GM12878 (cell line): ENCODE measurements at regions not wholly inside any gene's neighbourhood (a gene's known extent, or its start where the extent isn't known, plus 50 kb on each side); places are given as distances from the start of the nearest gene placed in this dataset.

Experiments
- ATAC-seq: fragments of 200-7000 bp; cut with Tn5 transposase; 3 replicates; pipeline ENCODE4 v1.9.1; 2020; ENCODE audit warnings: mild to moderate bottlenecking, moderate library complexity
- BruUV-seq: library from RNA; stranded (reverse); fragments of 400-500 nt; replicated peaks from 2 replicates; lab custom pipeline; 2021; lab: Mats Ljungman, UMichigan
- CTCF ChIA-PET: fragments of 300-600 bp; sonication (Branson Sonifier 250); formaldehyde crosslinking; extraction: SDS; loops from one replicate; lab custom pipeline; 2021; ENCODE audit warnings: inconsistent platforms; lab: Yijun Ruan, JAX
- POLR2A ChIA-PET: fragments of 350-600 bp; formaldehyde crosslinking; extraction: SDS; loops from one replicate; lab custom pipeline; 2021; ENCODE audit warnings: inconsistent platforms; lab: Charles Lee
- RAD21 ChIA-PET: fragments of 300-600 bp; sonication (Branson Sonifier 250); formaldehyde crosslinking; loops from one replicate; lab custom pipeline; 2023; ENCODE audit warnings: antibody characterized with exemption; ENCODE audit not compliant: unreplicated experiment; lab: Charles Lee
- SMC1A ChIA-PET: fragments of 300-600 bp; sonication (Branson Sonifier 250); formaldehyde crosslinking; loops from one replicate; lab custom pipeline; 2023; ENCODE audit not compliant: unreplicated experiment, uncharacterized antibody; lab: Charles Lee
- DNase-seq: peaks from one replicate; pipeline ENCODE4 v3.0.0-alpha.2; 2011; ENCODE audit warnings: low read depth, low spot score
- FAIRE-seq: peaks from 3 replicates; lab custom pipeline; 2011; peaks lifted over from hg19 to GRCh38; lab: Jason Lieb, UNC
- H2AFZ ChIP-seq: 2 replicates; pipeline ENCODE4 v1.6.0; 2011; ENCODE audit warnings: low read depth, low read length, control low read depth; ENCODE audit not compliant: control insufficient read depth
- H3K27ac ChIP-seq: 2 replicates; pipeline ENCODE4 v1.5.1; 2011; ENCODE audit warnings: control low read depth; ENCODE audit not compliant: control insufficient read depth, insufficient read depth
- H3K27me3 ChIP-seq, 2 experiments: replicated peaks in 1 of 2; 2 replicates each; pipeline versions ENCODE4 v1.6.0 to v1.6.1; 2011; ENCODE audit warnings: low read length in 1 of 2; ENCODE audit not compliant: control insufficient read depth in 2 of 2, insufficient read depth in 2 of 2
- H3K36me3 ChIP-seq, 2 experiments: 2 replicates each; pipeline ENCODE4 v1.5.1; 2011; ENCODE audit warnings: low read length in 1 of 2; ENCODE audit not compliant: control insufficient read depth in 2 of 2, insufficient read depth in 2 of 2
- H3K4me1 ChIP-seq: 2 replicates; pipeline ENCODE4 v1.6.1; 2011; ENCODE audit warnings: mild to moderate bottlenecking, low read length, moderate library complexity, mixed read lengths; ENCODE audit not compliant: control insufficient read depth, insufficient read depth
- H3K4me2 ChIP-seq: 2 replicates; pipeline ENCODE4 v1.6.0; 2011; ENCODE audit warnings: control low read depth; ENCODE audit not compliant: control insufficient read depth, insufficient read depth
- H3K4me3 ChIP-seq: fragments of 200-600 bp; sonication (generic); 2 replicates; pipeline ENCODE4 v1.5.1; 2016
- H3K79me2 ChIP-seq: 2 replicates; pipeline ENCODE4 v1.6.0; 2011; ENCODE audit warnings: low read length; ENCODE audit not compliant: control insufficient read depth, insufficient read depth
- H3K9ac ChIP-seq: 2 replicates; pipeline ENCODE4 v1.8.0; 2011; ENCODE audit warnings: low read length, control low read depth, mixed read lengths; ENCODE audit not compliant: control insufficient read depth, insufficient read depth
- H3K9me3 ChIP-seq: replicated peaks from 3 replicates; pipeline ENCODE4 v1.5.1; 2011; ENCODE audit warnings: mild to moderate bottlenecking, low read length; ENCODE audit not compliant: control insufficient read depth, insufficient read depth
- H4K20me1 ChIP-seq: 2 replicates; pipeline ENCODE4 v1.6.0; 2011; ENCODE audit not compliant: control insufficient read depth, insufficient read depth
- ZNF384 ChIP-seq: IDR thresholded peaks from 2 replicates; pipeline ENCODE4 v1.6.1; 2012; ENCODE audit warnings: low read depth, mild to moderate bottlenecking, low read length, improper control_type of control experiment, borderline replicate concordance
- WGBS: methylation state at CpG from one replicate; pipeline ENCODE4 v1.1.6; 2016; ENCODE audit warnings: low lambda C conversion rate; ENCODE audit not compliant: insufficient replicate concordance, insufficient coverage; ENCODE audit errors: missing lambda C conversion rate; 5-methylcytosine and 5-hydroxymethylcytosine counted together
- in situ Hi-C: fragments of 300-500 bp; cut with MboI; formaldehyde crosslinking; loops from 9 replicates; pipeline ENCODE4 v1.14.3; 2018; ENCODE audit warnings: mixed read lengths
- intact Hi-C: fragments of 100-400 bp; cut with micrococcal nuclease; formaldehyde crosslinking; loops from one replicate; pipeline ENCODE4 v1.14.2; 2022; ENCODE audit not compliant: unreplicated experiment
- TF ChIP-seq, protein P1 (sequence below): fragments of 450-650 bp; IDR thresholded peaks from 2 replicates; pipeline ENCODE4 v1.6.1; 2016; ENCODE audit warnings: mild to moderate bottlenecking, moderate library complexity, borderline replicate concordance

DNA sequence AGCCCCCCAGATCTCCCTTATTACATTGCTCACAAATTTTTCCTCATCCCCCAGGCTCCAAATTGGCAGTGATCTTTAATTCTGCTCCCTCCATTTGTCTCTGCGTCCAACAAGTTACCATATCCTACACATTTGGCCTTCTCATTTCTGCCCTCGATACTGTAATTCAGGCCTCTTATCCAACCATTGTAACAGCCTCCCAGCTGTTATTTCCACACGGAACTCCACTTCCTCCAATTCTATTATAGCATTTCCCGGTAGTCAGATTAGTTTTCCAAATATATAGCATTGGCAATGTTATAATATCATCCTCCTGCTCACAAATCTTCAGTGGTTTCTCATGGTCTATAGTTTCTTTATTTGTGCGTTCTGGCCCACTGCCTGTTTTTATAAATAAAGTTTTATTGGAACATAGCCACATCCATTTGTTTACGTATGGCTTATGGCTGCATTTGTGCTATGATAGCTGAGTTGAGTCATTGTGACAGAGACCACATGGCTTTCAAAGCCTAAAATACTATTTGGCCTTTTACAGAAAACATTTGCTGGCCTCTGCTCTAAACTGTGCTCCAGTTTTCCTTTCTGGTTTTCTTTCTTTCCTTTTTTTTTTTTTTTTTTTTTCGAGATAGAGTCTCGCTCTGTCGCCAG, 126.5 kb upstream of the ZNF438 start:
- no peak overlapping the region for H3K4me2 ChIP-seq
- no peak for TF ChIP-seq ZNF384
- TF ChIP-seq, protein P1, sequence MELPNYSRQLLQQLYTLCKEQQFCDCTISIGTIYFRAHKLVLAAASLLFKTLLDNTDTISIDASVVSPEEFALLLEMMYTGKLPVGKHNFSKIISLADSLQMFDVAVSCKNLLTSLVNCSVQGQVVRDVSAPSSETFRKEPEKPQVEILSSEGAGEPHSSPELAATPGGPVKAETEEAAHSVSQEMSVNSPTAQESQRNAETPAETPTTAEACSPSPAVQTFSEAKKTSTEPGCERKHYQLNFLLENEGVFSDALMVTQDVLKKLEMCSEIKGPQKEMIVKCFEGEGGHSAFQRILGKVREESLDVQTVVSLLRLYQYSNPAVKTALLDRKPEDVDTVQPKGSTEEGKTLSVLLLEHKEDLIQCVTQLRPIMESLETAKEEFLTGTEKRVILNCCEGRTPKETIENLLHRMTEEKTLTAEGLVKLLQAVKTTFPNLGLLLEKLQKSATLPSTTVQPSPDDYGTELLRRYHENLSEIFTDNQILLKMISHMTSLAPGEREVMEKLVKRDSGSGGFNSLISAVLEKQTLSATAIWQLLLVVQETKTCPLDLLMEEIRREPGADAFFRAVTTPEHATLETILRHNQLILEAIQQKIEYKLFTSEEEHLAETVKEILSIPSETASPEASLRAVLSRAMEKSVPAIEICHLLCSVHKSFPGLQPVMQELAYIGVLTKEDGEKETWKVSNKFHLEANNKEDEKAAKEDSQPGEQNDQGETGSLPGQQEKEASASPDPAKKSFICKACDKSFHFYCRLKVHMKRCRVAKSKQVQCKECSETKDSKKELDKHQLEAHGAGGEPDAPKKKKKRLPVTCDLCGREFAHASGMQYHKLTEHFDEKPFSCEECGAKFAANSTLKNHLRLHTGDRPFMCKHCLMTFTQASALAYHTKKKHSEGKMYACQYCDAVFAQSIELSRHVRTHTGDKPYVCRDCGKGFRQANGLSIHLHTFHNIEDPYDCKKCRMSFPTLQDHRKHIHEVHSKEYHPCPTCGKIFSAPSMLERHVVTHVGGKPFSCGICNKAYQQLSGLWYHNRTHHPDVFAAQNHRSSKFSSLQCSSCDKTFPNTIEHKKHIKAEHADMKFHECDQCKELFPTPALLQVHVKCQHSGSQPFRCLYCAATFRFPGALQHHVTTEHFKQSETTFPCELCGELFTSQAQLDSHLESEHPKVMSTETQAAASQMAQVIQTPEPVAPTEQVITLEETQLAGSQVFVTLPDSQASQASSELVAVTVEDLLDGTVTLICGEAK = peak; percentile 64
- no peaks in the 10 kb centered on the region for H4K20me1 ChIP-seq
- H3K79me2 ChIP-seq = no peaks in the 10 kb centered on the region
- H3K27ac ChIP-seq = no peak overlapping the region
- H3K4me3 ChIP-seq = no peak overlapping the region
- H3K9ac ChIP-seq = no peak overlapping the region
- CTCF ChIA-PET = no interaction called here
- H3K27me3 ChIP-seq = no peaks in the 10 kb centered on the region
- in situ Hi-C loops (no loop called here), intact Hi-C loops (no loop called here)
- WGBS = 70% methylated on average over 6 of the region's 9 CpGs
- RAD21 ChIA-PET = no interaction called here
- H3K36me3 ChIP-seq = no peaks in the 10 kb centered on the region
- POLR2A ChIA-PET = interaction anchor here (0.7 kb wide), 2 partner anchors 37 to 413 kb away, joined by 5 to 10 read pairs; no protein-coding TSS in a partner anchor
- no TSS peak for BruUV-seq
- H2AFZ ChIP-seq = no peak overlapping the region
- no peak for ATAC-seq
- SMC1A ChIA-PET = no interaction called here
- no peak for DNase-seq
- H3K4me1 ChIP-seq = no peaks in the 10 kb centered on the region
- no peak for FAIRE-seq
- no peaks in the 10 kb centered on the region; the same call in 2 of the 3 replicates for H3K9me3 ChIP-seq
